ENCODE measurements at regions not wholly inside any gene's neighbourhood (a gene's known extent, or its start where the extent isn't known, plus 50 kb on each side); places are given as distances from the start of the nearest gene placed in this dataset.

DNA sequence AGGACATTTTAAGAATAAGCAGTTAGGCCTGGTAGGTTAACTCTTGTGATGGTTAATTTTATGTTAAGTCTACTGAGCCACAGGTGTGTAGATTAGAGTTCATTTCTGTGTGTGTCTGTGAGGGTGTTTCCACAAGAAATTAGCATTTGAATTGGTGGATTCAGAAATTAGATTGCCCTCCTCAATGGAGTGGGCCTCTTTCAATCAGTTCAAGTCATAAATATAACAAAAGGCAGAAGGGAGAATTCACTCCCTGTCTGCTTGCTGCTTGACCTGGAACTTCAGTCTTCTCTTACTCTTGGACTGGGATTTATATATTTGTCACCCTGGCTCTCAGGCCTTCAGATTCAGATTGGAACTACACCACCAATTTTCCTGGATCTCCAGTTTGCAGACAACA lies 55.3 kb upstream of the POM121L12 start:
- no peak for DNase-seq

DNA sequence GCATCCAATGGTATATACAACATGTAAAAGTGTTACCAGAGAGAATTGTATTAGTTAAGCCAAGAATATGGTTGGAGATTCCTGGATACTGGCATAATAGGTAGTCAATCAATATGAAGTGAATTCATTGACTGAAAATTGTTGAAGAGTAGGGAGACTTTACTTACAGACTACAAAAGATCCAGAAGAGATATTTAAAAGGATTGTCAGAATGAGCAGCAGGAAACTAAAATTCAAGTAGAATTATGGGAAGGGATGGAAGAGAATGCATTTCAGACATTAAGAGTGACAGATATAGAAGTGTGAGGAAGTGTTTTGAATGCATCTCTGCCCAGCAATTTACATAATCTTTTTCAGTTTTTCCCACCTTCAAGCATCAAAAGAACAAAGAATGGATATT lies 62.3 kb upstream of the POM121L12 start:
- DNase-seq: no peak

DNA sequence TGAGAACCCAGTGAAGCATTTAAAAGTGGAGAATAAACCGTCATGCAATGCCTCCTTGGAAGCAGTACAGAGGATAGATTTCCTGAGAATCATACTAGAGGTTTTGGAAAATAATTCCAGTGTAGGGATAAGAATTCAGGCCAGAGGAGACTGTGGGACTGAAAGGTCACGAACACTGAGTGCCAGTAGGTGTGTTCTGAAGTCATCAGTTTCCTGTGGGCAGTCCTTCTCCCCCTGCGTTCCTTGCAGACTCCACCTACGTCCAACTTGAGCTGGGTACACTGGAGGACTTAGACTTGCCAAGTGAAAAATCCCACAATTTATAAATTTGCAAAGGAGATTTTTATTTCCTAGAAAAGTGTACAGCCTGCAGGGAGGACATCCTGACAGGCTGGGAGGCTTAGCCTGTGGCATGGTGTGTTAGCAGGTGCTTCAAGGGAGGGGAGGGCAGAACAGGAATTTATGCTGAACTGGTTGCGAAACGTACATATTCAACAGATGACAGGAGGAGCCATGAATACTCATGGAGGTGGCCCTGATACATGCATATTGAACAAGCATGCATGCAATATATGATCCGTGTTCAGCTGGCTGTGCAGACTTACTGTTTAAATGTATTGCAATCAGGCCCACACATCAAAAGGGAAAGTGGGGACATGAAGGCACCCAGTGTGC lies 72.9 kb upstream of the POM121L12 start:
- no peak for DNase-seq

DNA sequence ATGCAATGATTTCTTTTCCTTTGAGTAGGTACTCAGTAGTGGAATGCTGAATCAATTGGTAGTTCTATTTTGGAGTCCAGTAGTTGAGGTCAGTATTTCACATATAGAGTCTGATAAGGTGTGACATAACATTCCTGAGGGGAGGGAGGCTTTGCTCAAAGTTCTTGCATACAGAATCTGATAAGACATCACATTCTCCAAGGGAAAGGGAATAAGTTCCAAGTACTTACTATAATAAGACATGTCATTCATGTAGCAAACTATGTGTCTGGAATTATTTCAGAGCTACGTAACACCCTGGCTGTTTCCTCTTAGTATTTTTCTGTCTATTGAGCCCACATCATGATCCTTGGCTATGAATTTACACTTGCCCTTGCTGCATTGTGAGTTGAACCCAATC lies 74.3 kb upstream of the POM121L12 start:
- DNase-seq: no peak

DNA sequence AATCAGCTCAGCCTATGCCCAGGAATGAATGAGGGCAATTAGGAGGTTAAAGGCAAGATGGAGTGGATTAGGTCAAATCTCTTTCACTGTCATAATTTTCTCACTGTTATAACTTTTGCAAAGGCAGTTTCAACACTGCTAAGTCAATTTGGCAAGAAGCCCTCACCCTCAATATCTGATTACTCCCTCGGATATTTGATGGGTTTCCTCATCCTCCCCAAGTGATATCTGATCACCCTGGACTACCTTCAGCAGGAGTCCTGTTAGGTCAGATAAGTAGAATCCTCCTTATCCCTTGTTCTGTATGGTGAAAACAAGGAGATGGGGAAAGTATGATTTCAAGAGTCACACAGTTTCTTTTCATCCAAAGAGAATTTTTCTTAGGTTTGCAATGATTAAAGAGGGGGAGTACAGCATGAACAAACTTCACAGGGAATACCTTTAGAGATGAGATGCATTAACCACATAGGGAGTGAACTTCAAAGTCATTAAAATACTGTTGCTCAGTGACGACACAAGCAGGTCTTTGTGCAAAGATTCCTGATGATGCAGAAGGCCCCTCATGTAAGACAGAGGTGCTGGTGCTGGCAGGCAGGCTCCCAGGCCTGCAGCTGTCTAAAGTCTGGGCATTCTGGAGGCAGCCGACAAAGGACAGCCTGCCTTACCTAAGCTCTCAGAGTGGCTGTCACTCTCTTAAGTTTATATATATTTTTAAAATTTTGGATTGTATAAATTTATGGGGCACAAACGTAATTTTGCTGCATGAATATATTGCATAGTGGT lies 75.4 kb upstream of the POM121L12 start:
- no peak for DNase-seq

DNA sequence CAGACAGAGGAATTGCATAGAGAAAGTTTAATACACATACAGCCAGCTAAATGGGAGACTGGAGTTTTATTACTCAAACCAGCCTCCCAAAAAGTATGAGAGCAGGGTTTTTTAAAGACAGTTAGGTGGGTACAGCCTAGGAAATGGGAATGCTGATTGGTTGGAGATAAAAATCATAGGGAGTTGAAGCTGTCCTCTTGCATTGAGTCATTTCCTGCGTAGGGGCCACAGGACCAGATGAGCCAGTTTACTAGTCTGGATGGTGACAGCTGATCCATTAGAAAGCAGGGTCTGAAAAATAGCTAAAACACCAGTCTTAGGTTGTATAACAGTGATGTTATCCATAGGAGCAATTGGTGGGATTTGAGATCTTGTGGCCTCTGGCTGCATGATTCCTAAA lies 76.1 kb upstream of the POM121L12 start:
- DNase-seq: no peak

DNA sequence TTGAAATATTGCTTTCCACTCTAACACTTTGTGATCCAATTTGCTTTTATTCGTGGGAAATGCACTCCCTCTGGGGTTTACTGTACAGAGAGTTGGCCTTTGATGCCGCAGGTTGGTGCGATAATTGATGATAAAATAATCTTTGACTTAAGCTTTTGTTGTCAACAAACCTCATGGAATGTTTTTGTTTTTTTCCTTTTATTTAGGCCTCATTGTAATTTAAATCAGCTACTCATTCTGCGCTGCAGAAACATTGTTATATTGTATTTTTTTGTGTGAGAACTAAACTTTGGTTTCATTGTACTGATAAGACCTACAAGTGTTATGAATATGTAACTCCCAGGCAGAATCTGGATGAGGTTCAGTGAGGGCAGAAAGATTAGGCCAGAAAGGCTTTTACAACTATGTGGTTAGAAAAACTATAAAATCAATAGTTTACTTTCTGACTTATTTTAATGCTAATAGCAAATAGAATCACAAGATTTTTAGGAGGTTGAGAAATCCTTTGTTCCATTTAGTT lies 76.8 kb upstream of the POM121L12 start:
- no peak for DNase-seq

DNA sequence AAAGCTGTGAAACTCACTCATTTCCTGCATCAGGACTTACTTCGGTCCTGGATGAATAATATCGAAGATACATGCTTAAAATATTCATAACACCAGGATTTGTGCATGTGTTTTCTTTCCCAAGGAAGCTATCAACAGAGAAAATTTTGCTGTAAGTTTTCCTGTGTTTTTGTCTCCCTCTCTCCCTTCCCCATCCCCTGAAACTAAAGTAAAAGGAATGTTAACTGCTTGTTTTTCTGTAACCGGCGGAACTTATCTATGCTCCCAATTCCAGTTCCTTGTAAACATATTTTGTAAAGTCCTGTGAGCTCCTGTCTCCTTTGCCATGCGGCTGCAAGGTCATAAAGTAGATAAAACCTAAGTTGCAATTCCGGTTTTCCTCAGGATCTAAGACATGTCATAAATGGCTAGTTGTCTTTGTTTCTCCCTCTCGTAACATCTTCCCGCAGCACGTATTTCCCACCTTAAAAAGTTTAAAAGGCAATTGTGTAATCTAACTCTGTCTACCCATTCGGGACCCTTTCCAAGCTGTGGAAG lies 79.0 kb upstream of the POM121L12 start:
- no peak for DNase-seq

DNA sequence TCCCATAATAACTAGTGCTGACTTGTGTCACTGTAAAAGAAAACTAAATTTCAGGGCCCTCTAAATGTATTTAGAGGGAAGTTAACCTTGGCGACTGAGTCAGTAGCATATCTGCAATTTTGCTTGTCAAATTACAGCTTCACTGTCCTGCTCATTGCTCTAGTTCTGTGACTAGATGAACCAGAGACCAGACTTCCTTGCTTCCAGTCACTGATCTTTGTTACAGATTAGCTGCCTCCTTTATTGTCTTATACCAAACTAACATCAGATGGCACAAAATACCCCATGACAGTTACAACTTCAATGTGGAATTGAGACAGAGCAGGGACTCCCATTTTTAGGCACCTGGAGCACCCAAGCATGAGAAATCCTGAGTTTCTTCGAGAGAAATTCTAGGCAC lies 79.9 kb upstream of the POM121L12 start:
- DNase-seq: no peak

DNA sequence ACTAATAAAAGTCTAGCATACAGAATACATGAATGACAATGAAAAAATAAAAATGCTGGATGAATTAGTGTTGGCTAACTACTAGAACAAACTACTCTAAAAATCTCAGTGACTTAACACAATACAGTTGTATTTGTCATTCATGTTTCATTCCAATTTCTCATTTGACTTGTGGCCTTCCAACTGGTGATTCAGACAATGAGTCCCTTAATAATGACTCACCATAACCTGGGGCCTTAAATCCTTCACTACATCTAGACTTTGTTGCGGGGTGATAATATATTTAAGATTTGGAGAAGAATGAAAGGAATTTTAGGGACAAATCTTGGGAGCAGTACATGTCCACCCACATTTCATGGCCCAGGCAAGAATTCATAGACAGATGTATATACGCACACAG lies 90.5 kb upstream of the POM121L12 start:
- DNase-seq: no peak

DNA sequence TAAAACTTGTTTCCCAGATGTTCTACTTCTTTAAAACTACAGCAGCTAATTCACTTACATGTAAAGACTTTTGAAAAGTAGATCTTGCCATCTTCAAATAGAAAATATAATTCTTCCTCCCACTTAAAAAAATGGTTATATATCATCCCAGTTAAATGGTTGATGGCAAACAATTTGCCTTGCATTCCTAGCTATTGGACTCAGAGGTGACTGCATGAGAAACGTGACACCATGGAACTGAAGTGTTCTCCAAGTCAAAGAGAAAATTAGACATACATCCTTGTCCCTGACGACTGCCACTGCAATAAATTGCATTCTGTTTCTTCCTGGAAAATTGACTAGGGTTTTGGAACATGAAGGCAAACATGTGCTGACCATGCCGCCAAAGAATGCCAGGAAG lies 95.0 kb upstream of the POM121L12 start:
- DNase-seq: no peak

DNA sequence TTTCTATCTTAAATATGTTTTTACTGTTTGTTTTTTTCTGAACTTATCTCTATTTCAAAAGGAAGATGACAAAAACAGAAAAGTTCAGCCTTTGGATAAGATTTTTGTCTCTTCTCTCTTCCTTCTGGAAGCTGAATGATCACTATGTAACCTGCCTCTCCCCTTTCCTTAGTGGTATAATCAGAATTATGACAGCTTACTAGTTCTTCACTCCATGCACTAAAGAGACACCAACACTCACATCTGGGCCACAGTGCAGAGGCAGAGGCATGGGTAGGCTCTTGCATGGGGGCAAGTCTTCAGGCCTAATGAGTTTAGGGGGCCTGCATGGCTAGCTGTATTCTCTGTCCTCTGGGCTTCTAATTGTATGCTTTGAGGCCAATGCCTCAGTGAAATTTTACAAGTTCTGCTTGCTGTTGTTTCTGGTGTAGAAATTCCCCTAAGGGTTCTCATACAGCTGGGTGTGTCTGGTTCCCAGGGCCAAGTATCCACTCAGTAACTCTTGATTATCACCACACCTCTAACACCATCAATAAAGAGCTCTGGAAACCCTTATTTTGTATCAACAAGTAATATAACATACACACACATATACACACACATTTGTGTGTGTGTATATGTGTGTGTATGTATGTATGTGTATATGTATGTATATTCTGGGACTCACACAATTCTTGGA lies 96.8 kb upstream of the POM121L12 start:
- no peak for DNase-seq

DNA sequence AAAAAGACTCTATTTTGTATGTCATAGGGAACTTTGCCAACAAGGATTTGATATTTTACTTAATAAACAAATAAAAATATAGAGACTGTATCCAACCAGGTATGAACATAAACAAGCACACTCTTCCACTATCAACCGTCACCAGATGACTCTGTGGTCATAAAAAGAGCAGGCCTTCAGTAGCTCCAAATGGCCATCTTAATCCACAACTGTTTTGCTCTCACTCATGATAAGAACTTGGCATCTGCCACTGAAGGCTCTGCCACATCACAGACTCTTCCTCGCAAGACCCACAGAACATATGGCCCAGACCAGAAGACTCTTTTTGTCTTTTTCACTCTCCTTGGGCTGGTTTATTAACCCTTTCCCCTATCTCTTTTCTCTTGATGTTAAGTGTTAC lies 98.7 kb upstream of the POM121L12 start:
- DNase-seq: no peak

DNA sequence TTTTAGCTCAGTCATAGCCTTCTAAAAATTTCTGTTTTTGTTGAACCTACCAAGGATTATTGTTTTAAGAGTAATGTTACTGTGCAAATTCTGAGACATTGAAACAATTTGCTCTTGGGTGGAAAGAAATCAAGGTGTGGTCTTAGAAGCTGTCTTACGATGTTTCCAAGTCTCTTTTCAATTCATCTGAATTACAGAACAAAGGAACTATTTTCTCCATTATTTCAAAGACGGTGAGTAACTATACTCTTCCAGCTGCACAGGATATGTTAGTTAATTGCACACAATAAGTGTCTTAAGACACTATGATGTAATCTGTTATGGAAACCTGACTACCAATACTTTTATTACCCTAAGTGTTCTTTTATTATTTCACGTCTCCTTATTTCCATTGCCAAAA lies 106.8 kb upstream of the POM121L12 start:
- DNase-seq: no peak

DNA sequence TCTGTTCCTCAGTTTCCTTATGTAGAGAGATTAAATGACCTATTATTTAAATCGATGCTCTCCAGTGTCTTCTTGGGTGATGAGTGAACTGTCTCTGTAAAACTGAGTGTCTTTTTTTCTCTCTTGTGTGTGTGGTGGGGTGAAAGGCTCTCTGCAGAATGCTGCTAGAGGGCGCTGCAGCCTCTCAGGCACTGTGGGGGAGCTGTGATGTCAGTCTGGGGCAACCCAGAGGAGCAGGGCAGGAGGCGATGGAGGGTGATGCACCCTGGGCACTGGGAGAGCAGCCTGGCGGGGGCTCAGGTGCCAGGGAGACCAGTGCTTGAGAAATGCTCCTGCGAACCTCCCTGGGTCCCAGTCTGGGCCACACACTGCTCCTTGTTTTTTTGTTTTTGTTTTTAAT lies 110.1 kb upstream of the POM121L12 start:
- DNase-seq: no peak

DNA sequence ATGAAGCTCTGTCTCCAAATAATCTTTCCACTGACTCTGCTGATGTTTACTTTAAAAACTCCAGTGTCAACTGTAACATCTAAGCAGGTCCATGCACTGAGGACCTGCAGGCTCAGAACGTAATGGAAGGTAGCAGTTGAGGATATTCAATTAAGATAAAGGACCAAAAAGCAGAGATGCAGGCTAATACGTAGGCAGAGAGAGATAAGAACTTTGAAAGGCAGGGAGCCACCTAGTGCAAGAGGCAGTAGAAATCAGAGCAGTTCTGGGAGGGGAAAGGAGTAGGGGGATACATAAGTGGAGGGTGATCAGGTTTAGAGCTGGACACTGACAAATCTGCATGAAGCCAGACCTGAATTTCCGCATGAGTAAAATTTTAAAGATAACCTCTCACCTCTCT lies 114.5 kb upstream of the POM121L12 start:
- no peak for DNase-seq

DNA sequence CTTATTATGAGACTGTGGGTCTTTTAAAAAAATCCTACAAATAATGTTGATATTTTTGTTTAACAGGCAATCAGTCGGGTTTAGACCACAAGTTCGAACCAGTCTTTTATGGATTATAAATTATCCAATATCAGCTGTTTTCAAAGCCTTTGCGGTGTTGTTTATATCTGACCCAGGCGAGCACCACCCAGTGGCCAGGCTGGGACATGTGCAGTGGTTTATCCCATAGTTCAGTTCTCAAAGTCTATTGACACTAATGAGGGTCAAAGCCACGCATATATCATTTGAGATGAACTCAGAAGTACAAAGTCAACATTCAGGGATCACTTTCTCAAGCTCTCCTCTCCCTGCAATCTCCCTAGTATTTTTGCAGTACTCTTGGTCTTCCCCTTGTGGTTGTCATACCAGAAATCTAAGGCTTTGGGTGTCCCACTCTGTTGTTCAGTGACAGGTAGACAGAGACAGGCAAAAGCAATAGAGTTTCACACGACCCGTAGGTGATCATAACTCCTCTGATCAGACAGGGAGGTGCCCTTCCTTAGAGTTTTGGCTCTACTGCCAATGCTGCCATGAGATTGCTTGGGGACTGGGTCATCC lies 117.4 kb upstream of the POM121L12 start:
- no peak for DNase-seq

DNA sequence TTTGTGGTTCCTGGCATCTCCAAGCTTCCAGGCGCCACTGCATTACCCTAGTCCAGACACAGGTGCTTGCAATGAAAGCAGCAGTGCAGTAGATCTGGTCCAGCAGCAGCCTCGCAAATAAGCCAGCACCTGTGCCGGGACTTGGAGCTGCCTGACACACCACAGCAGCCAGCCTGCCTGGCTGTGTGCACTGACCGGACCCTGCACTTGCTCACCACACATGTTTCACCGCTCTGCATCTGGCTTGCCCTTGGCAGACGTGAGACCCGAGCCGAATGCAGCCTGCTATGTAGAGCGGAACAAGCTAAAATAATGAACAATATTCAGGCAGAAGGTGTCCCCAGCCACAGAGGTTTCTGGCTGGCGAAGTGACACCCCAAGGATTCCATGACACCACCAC lies 123.6 kb upstream of the POM121L12 start:
- DNase-seq: no peak

DNA sequence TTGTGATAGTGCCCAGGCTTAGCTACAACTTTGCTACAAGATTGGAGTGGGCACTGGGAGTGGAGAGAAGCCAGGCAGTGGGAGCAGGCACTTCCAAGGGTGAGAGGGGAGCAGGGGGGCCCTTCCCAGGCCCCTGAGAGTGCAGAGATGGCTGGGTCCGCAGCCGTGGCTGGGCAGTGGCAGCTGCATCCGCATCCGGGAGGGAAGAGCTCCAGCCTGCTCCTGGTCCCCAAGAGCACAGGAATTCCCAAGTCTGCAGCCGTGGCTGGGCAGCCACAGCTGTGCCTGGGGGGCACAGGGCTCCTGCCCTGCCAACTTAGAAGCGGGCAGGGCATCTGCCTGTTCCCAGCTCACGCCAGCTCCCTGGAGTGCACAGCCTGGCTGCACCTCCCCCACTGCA lies 124.1 kb upstream of the POM121L12 start:
- DNase-seq: no peak

DNA sequence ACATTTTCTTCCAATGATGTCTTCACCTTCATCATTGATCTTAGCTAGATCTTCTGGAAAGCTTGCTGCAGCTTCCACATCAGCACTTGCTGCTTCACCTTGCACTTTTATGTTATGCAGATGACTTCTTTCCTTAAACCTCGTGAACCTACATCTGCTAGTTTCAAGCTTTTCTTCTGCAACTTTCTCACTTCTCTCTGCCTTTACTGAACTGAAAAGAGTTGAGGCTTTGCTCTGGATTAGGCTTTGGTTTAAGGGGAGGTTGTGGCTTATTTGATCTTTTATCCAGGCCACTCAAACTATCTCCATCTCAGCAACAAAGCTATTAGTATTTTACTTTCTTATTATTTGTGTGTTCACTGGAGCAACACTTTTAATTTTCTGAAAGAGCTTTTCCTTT lies 125.5 kb upstream of the POM121L12 start:
- no peak for DNase-seq

DNA sequence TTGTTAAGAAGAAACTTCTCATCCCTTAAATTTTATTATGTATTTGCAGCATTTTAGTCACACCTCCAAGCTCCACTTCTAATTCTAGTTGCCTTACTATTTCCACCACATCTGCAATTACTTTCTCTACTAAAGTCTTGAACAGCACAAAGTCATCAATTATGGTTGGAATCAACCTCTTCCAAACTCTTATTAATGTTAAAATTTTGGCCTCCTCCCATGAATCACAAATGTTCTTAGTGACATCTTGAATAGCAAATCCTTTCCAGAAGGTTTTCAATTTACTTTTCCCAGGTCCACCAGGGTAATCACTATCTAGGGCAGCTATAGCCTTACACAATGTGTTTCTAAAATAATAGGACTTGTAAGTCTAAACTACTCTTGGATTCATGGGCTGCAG lies 126.3 kb upstream of the POM121L12 start:
- no peak for DNase-seq

DNA sequence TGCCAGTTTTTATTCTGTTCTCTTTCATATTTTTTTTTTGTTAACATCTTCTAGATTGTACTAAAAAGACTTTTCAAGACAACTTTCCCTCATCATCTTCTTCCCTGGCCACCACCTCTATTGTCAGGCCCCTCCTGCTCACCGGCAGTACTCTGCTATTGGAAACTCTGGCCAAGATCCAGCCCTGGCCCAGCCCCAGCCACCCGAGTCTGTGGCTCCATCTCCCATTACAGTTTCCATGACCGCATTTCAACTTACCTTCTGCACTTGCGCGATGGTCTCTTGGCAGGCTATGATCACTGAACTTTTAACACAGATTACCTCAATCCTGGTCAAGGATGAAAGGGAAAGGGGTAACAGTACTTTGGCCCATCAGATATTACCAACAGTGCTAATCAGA lies 137.7 kb upstream of the POM121L12 start:
- DNase-seq: no peak

DNA sequence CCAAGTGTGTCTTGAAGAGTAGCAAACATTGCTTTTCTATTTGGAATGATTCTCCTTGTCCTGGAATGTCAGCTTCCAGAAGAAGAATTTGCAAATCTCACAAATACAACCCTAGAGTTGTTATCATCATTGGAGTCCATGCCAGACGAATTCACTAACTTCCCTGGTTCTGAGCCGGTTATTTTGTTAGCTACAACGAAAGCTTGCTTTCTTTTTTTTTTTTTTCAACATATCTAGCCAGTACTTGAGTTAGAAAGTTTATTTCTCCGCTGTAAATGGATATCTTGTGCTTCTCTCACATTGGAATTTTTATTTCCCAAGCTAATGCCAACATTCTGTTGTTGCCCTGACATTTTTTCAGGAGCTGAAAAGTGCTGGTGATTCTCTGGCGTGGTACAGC lies 138.1 kb upstream of the POM121L12 start:
- DNase-seq: no peak
